Activated naive CD8-positive, alpha-beta T cell treated with anti-CD3 and anti-CD28 coated beads for 36 hours (primary cell): ENCODE measurements at regions not wholly inside any gene's neighbourhood (a gene's known extent, or its start where the extent isn't known, plus 50 kb on each side); places are given as distances from the start of the nearest gene placed in this dataset.

Source experiments
- DNase-seq: peaks from one replicate; pipeline ENCODE4 v3.0.0; 2021
- H3K27ac Mint-ChIP-seq: one replicate; pipeline ENCODE4 v1.8.0; 2022; ENCODE audit warnings: mild to moderate bottlenecking, moderate library complexity, mixed read lengths
- H3K27me3 Mint-ChIP-seq: one replicate; pipeline ENCODE4 v1.8.0; 2022; ENCODE audit warnings: mild to moderate bottlenecking, mixed read lengths
- H3K36me3 Mint-ChIP-seq: one replicate; pipeline ENCODE4 v1.8.0; 2021; ENCODE audit warnings: mild to moderate bottlenecking, mixed read lengths
- H3K4me1 Mint-ChIP-seq: one replicate; pipeline ENCODE4 v1.8.0; 2021; ENCODE audit warnings: mixed read lengths
- H3K4me3 Mint-ChIP-seq: one replicate; pipeline ENCODE4 v1.8.0; 2022; ENCODE audit warnings: mild to moderate bottlenecking, moderate library complexity, mixed read lengths
- H3K9me3 Mint-ChIP-seq: one replicate; pipeline ENCODE4 v1.8.0; 2022; ENCODE audit warnings: mixed read lengths

GRCh38 chr2:15863089-15863488 lies 77.3 kb upstream of the MYCN start:
- H3K27ac Mint-ChIP-seq: no peak overlapping the region
- no peaks in the 10 kb centered on the region for H3K36me3 Mint-ChIP-seq
- H3K4me1 Mint-ChIP-seq: no peaks in the 10 kb centered on the region
- peaks cover 4% of the 10 kb centered on the region for H3K27me3 Mint-ChIP-seq
- peaks cover 2% of the 10 kb centered on the region for H3K9me3 Mint-ChIP-seq
- DNase-seq: no peak
- H3K4me3 Mint-ChIP-seq: no peak overlapping the region

- Mint-ChIP-seq H3K4me3 (no peak overlapping the region), H3K27me3 (peaks cover 4% of the 10 kb centered on the region)
These were observed 76.7 kb upstream of the MYCN start for GRCh38 chr2:15863494-15864175.

GRCh38 chr2:15864176-15864769 lies 76.1 kb upstream of the MYCN start:
- DNase-seq: no peak
- Mint-ChIP-seq H3K4me1 (no peaks in the 10 kb centered on the region), H3K9me3 (peaks cover 2% of the 10 kb centered on the region), H3K36me3 (no peaks in the 10 kb centered on the region), H3K4me3 (no peak overlapping the region), H3K27me3 (peaks cover 4% of the 10 kb centered on the region), H3K27ac (no peak overlapping the region)

More at GRCh38 chr2:15863494-15864175, 76.7 kb upstream of the MYCN start:
- no peaks in the 10 kb centered on the region for H3K36me3 Mint-ChIP-seq
- H3K4me1 Mint-ChIP-seq: no peaks in the 10 kb centered on the region
- H3K9me3 Mint-ChIP-seq: peaks cover 2% of the 10 kb centered on the region
- DNase-seq: no peak
- H3K27ac Mint-ChIP-seq: no peak overlapping the region

GRCh38 chr2:15865923-15866322 lies 74.4 kb upstream of the MYCN start:
- Mint-ChIP-seq H3K27ac (no peak overlapping the region), H3K36me3 (no peaks in the 10 kb centered on the region), H3K4me1 (no peaks in the 10 kb centered on the region), H3K4me3 (no peak overlapping the region), H3K9me3 (peaks cover 2% of the 10 kb centered on the region), H3K27me3 (peaks cover 4% of the 10 kb centered on the region)
- no peak for DNase-seq

- no peak for DNase-seq
- Mint-ChIP-seq H3K27ac (no peak overlapping the region), H3K36me3 (no peaks in the 10 kb centered on the region), H3K4me1 (no peaks in the 10 kb centered on the region), H3K27me3 (peaks cover 4% of the 10 kb centered on the region), H3K4me3 (no peak overlapping the region), H3K9me3 (peaks cover 2% of the 10 kb centered on the region)
These were observed 73.7 kb upstream of the MYCN start for GRCh38 chr2:15866563-15867193.

GRCh38 chr2:15867194-15868171 lies 72.9 kb upstream of the MYCN start:
- DNase-seq: no peak
- no peaks in the 10 kb centered on the region for H3K36me3 Mint-ChIP-seq
- no peak overlapping the region for H3K27ac Mint-ChIP-seq

GRCh38 chr2:15868186-15868585 lies 72.2 kb upstream of the MYCN start:
- Mint-ChIP-seq H3K27me3 (peaks cover 3% of the 10 kb centered on the region), H3K4me1 (no peaks in the 10 kb centered on the region), H3K4me3 (no peak overlapping the region), H3K9me3 (peaks cover 2% of the 10 kb centered on the region), H3K27ac (no peak overlapping the region), H3K36me3 (no peaks in the 10 kb centered on the region)
- DNase-seq: no peak

More at GRCh38 chr2:15867194-15868171, 72.9 kb upstream of the MYCN start:
- Mint-ChIP-seq H3K4me3 (no peak overlapping the region), H3K9me3 (peaks cover 2% of the 10 kb centered on the region), H3K4me1 (no peaks in the 10 kb centered on the region), H3K27me3 (peaks cover 1% of the 10 kb centered on the region)

GRCh38 chr2:15868704-15869103 lies 71.6 kb upstream of the MYCN start:
- Mint-ChIP-seq H3K27me3 (peaks cover 3% of the 10 kb centered on the region), H3K27ac (no peak overlapping the region), H3K4me3 (no peak overlapping the region), H3K4me1 (no peaks in the 10 kb centered on the region), H3K36me3 (no peaks in the 10 kb centered on the region), H3K9me3 (peaks cover 2% of the 10 kb centered on the region)
- DNase-seq: no peak

GRCh38 chr2:15869396-15869795 lies 71.0 kb upstream of the MYCN start:
- Mint-ChIP-seq H3K27me3 (peaks cover 3% of the 10 kb centered on the region), H3K4me1 (no peaks in the 10 kb centered on the region), H3K4me3 (no peak overlapping the region), H3K9me3 (peaks cover 2% of the 10 kb centered on the region), H3K36me3 (no peaks in the 10 kb centered on the region), H3K27ac (no peak overlapping the region)
- DNase-seq: no peak

GRCh38 chr2:15869871-15870270 lies 70.5 kb upstream of the MYCN start:
- H3K9me3 Mint-ChIP-seq: peaks cover 2% of the 10 kb centered on the region
- H3K4me3 Mint-ChIP-seq: no peak overlapping the region
- no peak for DNase-seq
- H3K27me3 Mint-ChIP-seq: peaks cover 3% of the 10 kb centered on the region
- H3K4me1 Mint-ChIP-seq: no peaks in the 10 kb centered on the region
- no peak overlapping the region for H3K27ac Mint-ChIP-seq
- no peaks in the 10 kb centered on the region for H3K36me3 Mint-ChIP-seq

GRCh38 chr2:15870565-15870964 lies 69.8 kb upstream of the MYCN start:
- H3K27me3 Mint-ChIP-seq: peaks cover 3% of the 10 kb centered on the region
- H3K9me3 Mint-ChIP-seq: peaks cover 2% of the 10 kb centered on the region
- H3K36me3 Mint-ChIP-seq: no peaks in the 10 kb centered on the region
- H3K27ac Mint-ChIP-seq: no peak overlapping the region
- no peak overlapping the region for H3K4me3 Mint-ChIP-seq
- DNase-seq: no peak
- H3K4me1 Mint-ChIP-seq: no peaks in the 10 kb centered on the region

GRCh38 chr2:15871239-15871783 lies 69.0 kb upstream of the MYCN start:
- no peaks in the 10 kb centered on the region for H3K36me3 Mint-ChIP-seq
- H3K27ac Mint-ChIP-seq: no peak overlapping the region
- peaks cover 3% of the 10 kb centered on the region for H3K27me3 Mint-ChIP-seq
- H3K4me3 Mint-ChIP-seq: no peak overlapping the region
- no peaks in the 10 kb centered on the region for H3K4me1 Mint-ChIP-seq
- DNase-seq: no peak
- H3K9me3 Mint-ChIP-seq: peaks cover 2% of the 10 kb centered on the region

- peaks cover 8% of the 10 kb centered on the region for H3K27me3 Mint-ChIP-seq
- H3K36me3 Mint-ChIP-seq: no peaks in the 10 kb centered on the region
- peaks cover 5% of the 10 kb centered on the region for H3K9me3 Mint-ChIP-seq
- DNase-seq: no peak
- no peak overlapping the region for H3K27ac Mint-ChIP-seq
- no peaks in the 10 kb centered on the region for H3K4me1 Mint-ChIP-seq
- no peak overlapping the region for H3K4me3 Mint-ChIP-seq
These were observed 67.5 kb upstream of the MYCN start for GRCh38 chr2:15872854-15873253.

- no peaks in the 10 kb centered on the region for H3K36me3 Mint-ChIP-seq
- no peak overlapping the region for H3K27ac Mint-ChIP-seq
- peaks cover 5% of the 10 kb centered on the region for H3K9me3 Mint-ChIP-seq
- H3K4me1 Mint-ChIP-seq: no peaks in the 10 kb centered on the region
- peaks cover 8% of the 10 kb centered on the region for H3K27me3 Mint-ChIP-seq
- DNase-seq: no peak
- H3K4me3 Mint-ChIP-seq: no peak overlapping the region
These were observed 66.0 kb upstream of the MYCN start for GRCh38 chr2:15874321-15874720.
